Dermis blood vessel endothelial cell (primary cell): ENCODE measurements at regions not wholly inside any gene's neighbourhood (a gene's known extent, or its start where the extent isn't known, plus 50 kb on each side); places are given as distances from the start of the nearest gene placed in this dataset.

Experiments
- DNase-seq: peaks from one replicate; pipeline ENCODE4 v3.0.0; 2010

- no peak for DNase-seq
These were observed 119.9 kb upstream of the MAFB start for GRCh38 chr20:40808936-40809335.

- no peak for DNase-seq
These were observed 120.3 kb upstream of the MAFB start for GRCh38 chr20:40809361-40809760.

GRCh38 chr20:40810332-40811000 lies 121.4 kb upstream of the MAFB start:
- DNase-seq = no peak

GRCh38 chr20:40811004-40811403 lies 122.0 kb upstream of the MAFB start:
- DNase-seq = no peak

GRCh38 chr20:40811660-40812414 lies 122.8 kb upstream of the MAFB start:
- no peak for DNase-seq

- DNase-seq = no peak
These were observed 123.4 kb upstream of the MAFB start for GRCh38 chr20:40812415-40812925.

GRCh38 chr20:40813029-40813431 lies 124.0 kb upstream of the MAFB start:
- no peak for DNase-seq

- no peak for DNase-seq
These were observed 124.9 kb upstream of the MAFB start for GRCh38 chr20:40813708-40814630.

GRCh38 chr20:40814631-40814960 lies 125.6 kb upstream of the MAFB start:
- DNase-seq = no peak

- no peak for DNase-seq
These were observed 126.4 kb upstream of the MAFB start for GRCh38 chr20:40815156-40816038.

GRCh38 chr20:40816039-40816352 lies 127.0 kb upstream of the MAFB start:
- no peak for DNase-seq

GRCh38 chr20:40821429-40821828 lies 132.4 kb upstream of the MAFB start:
- DNase-seq = no peak

GRCh38 chr20:40826699-40827098 lies 137.7 kb upstream of the MAFB start:
- no peak for DNase-seq

GRCh38 chr20:40835321-40835720 lies 146.3 kb upstream of the MAFB start:
- no peak for DNase-seq

- DNase-seq = no peak
These were observed 149.5 kb upstream of the MAFB start for GRCh38 chr20:40838509-40838908.

GRCh38 chr20:40843251-40843650 lies 154.2 kb upstream of the MAFB start:
- no peak for DNase-seq

GRCh38 chr20:40844332-40844731 lies 155.3 kb upstream of the MAFB start:
- DNase-seq = no peak

GRCh38 chr20:40848096-40848495 lies 159.1 kb upstream of the MAFB start:
- DNase-seq = no peak

GRCh38 chr20:40848526-40848925 lies 159.5 kb upstream of the MAFB start:
- no peak for DNase-seq

GRCh38 chr20:40849456-40849855 lies 160.4 kb upstream of the MAFB start:
- peak; percentile 53 for DNase-seq

GRCh38 chr20:40851051-40851450 lies 162.0 kb upstream of the MAFB start:
- DNase-seq = no peak

- no peak for DNase-seq
These were observed 166.2 kb upstream of the MAFB start for GRCh38 chr20:40855269-40855668.
